Type B pancreatic cell (in vitro differentiated cells): ENCODE measurements at regions not wholly inside any gene's neighbourhood (a gene's known extent, or its start where the extent isn't known, plus 50 kb on each side); places are given as distances from the start of the nearest gene placed in this dataset.

Source experiments
- DNase-seq: peaks from one replicate; pipeline ENCODE4 v3.0.0; 2021; ENCODE audit warnings: mixed read lengths; ENCODE audit not compliant: unreplicated experiment; ENCODE audit errors: extremely low spot score
- H3K27ac Mint-ChIP-seq: 2 replicates; pipeline ENCODE4 v1.8.0; 2021; ENCODE audit warnings: mild to moderate bottlenecking, mixed read lengths
- H3K27me3 Mint-ChIP-seq: 2 replicates; pipeline ENCODE4 v1.8.0; 2021; ENCODE audit warnings: mixed read lengths
- H3K36me3 Mint-ChIP-seq: 2 replicates; pipeline ENCODE4 v1.8.0; 2021; ENCODE audit warnings: mixed read lengths
- H3K4me1 Mint-ChIP-seq: one replicate; pipeline ENCODE4 v1.8.0; 2021; ENCODE audit warnings: mixed read lengths; ENCODE audit not compliant: unreplicated experiment
- H3K4me3 Mint-ChIP-seq: 2 replicates; pipeline ENCODE4 v1.8.0; 2021; ENCODE audit warnings: mild to moderate bottlenecking, mixed read lengths
- H3K9me3 Mint-ChIP-seq: 2 replicates; pipeline ENCODE4 v1.8.0; 2021; ENCODE audit warnings: mixed read lengths
- TF ChIP-seq, protein P1 (sequence below): fragments of 200-600 bp; sonication (generic); conservative IDR thresholded peaks from 2 replicates; pipeline ENCODE4 v1.5.0; 2021; ENCODE audit warnings: antibody characterized with exemption, mild to moderate bottlenecking

DNA sequence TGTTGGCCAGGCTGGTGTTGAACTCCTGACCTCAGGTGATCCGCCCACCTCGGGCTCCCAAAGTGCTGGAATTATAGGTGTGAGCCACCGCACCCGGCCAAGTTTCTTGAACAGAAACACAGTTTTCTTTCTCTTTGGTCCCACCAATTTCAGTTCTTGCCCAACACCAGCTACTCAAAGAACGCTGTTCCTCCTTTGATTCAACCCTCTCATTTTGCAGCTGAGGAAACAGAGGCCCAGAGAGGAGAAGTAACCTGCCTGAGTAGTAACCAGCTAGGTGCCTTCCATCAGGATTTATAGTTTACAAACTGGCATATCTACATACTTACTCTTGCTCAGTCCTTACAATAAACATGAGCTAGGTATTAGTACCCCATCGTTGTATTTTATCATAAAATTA is 119.9 kb downstream of the SYF2 start:
- H3K4me1 Mint-ChIP-seq = peaks cover 7% of the 10 kb centered on the region
- H3K9me3 Mint-ChIP-seq = peaks cover 8% of the 10 kb centered on the region
- no peak for DNase-seq
- no peaks in the 10 kb centered on the region for H3K36me3 Mint-ChIP-seq
- no peak overlapping the region for H3K4me3 Mint-ChIP-seq
- TF ChIP-seq, protein P1, sequence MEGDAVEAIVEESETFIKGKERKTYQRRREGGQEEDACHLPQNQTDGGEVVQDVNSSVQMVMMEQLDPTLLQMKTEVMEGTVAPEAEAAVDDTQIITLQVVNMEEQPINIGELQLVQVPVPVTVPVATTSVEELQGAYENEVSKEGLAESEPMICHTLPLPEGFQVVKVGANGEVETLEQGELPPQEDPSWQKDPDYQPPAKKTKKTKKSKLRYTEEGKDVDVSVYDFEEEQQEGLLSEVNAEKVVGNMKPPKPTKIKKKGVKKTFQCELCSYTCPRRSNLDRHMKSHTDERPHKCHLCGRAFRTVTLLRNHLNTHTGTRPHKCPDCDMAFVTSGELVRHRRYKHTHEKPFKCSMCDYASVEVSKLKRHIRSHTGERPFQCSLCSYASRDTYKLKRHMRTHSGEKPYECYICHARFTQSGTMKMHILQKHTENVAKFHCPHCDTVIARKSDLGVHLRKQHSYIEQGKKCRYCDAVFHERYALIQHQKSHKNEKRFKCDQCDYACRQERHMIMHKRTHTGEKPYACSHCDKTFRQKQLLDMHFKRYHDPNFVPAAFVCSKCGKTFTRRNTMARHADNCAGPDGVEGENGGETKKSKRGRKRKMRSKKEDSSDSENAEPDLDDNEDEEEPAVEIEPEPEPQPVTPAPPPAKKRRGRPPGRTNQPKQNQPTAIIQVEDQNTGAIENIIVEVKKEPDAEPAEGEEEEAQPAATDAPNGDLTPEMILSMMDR = no peak
- H3K27me3 Mint-ChIP-seq = peaks cover 12% of the 10 kb centered on the region
- no peak overlapping the region for H3K27ac Mint-ChIP-seq

DNA sequence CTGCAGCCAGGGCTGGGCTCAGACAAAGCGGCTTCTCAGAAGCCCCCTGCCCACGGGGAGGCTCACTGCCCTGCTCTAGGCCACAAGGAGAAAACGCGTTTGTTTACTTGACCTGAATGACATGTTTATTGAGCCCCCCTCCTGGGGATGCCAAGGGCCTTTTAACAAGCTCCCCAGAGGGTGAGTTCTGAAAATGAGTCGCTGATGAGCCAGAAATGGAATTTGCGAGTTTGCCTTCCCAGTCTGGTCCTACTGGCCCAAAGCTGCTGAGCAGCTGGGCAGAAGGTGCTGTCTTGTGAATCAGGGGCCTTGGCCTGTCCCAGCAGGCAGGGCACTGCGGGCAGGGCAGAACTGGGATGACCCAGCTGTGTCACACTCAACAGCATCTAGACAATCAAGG is 120.6 kb downstream of the SYF2 start:
- Mint-ChIP-seq H3K27ac (no peak overlapping the region), H3K27me3 (peaks cover 12% of the 10 kb centered on the region), H3K4me1 (peaks cover 7% of the 10 kb centered on the region)

DNA sequence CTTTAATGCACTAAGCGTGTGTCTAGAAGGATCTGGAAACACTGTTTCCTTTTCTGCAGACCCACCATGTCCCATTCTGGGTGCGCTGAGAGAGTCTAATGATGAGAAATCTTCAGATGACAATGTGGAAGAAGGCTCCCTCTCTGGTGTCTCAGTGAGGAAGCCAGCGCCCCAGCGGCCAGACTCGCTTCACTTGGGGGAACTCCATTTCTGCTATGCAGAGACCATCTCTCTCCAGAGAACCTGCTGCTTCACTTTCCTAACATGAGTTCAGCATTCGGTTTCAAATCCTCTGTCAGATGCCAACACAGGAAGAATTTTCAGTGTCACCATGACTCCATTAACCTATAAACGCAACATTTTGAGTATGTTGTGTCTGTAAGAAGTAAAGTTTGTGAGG is 121.8 kb downstream of the SYF2 start:
- Mint-ChIP-seq H3K36me3 (no peaks in the 10 kb centered on the region), H3K4me1 (peaks cover 7% of the 10 kb centered on the region), H3K4me3 (no peak overlapping the region), H3K27ac (no peak overlapping the region), H3K9me3 (peaks cover 8% of the 10 kb centered on the region), H3K27me3 (peaks cover 15% of the 10 kb centered on the region)
- TF ChIP-seq, protein P1 = no peak
- no peak for DNase-seq

More for the DNA sequence above, 120.6 kb downstream of the SYF2 start:
- TF ChIP-seq, protein P1 = no peak
- no peak for DNase-seq
- peaks cover 8% of the 10 kb centered on the region for H3K9me3 Mint-ChIP-seq
- no peaks in the 10 kb centered on the region for H3K36me3 Mint-ChIP-seq
- no peak overlapping the region for H3K4me3 Mint-ChIP-seq

DNA sequence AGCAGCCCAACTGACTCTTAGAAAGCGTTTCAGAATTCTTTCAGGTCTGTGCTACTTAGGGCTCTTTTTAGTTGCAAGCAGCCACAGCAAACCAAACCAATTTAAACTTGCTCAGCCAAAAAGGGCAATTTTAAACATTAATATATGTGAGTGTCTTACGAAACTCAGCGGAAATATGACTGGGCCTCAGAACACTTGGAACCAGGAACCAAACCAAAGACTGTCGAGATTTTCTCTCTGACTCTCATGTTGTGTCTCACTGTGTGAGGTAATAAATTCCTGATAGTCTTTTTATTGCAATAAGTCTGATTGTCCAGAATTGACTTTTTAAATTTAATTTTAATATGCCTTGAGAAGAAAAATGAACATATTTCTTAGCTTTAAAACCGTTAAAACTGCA is 122.3 kb downstream of the SYF2 start:
- peaks cover 8% of the 10 kb centered on the region for H3K9me3 Mint-ChIP-seq
- no peak overlapping the region for H3K4me3 Mint-ChIP-seq
- TF ChIP-seq, protein P1 = no peak
- H3K27ac Mint-ChIP-seq = no peak overlapping the region
- no peak for DNase-seq
- H3K36me3 Mint-ChIP-seq = no peaks in the 10 kb centered on the region
- H3K4me1 Mint-ChIP-seq = peaks cover 7% of the 10 kb centered on the region
- H3K27me3 Mint-ChIP-seq = peaks cover 14% of the 10 kb centered on the region

DNA sequence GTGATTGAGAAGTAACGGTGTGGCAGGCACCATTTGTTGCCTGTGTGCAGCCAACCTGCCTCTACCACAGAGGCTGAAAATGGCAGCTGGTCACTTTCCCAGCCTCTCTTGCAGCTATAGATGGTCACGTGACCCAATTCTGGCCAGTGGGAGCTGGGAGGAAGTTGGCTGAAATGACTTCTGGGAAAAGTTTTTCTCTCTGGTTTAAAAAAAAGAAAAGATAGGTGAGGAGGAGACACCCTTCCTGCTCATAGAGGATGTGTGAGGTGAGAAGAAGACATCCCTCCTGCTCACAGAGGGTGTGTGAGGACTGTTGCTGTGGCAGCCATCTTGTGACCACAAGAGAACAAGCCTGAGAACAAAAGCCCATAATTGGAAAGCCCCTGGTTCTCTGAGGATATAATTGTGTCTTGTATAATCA is 122.8 kb downstream of the SYF2 start:
- no peak overlapping the region for H3K4me3 Mint-ChIP-seq
- H3K27me3 Mint-ChIP-seq = peaks cover 13% of the 10 kb centered on the region
- H3K9me3 Mint-ChIP-seq = peaks cover 8% of the 10 kb centered on the region

More for the DNA sequence above, 122.8 kb downstream of the SYF2 start:
- Mint-ChIP-seq H3K27ac (no peak overlapping the region), H3K36me3 (no peaks in the 10 kb centered on the region), H3K4me1 (peaks cover 7% of the 10 kb centered on the region)
- TF ChIP-seq, protein P1 = no peak
- DNase-seq = no peak
